ENCODE measurements at regions not wholly inside any gene's neighbourhood (a gene's known extent, or its start where the extent isn't known, plus 50 kb on each side); places are given as distances from the start of the nearest gene placed in this dataset.

DNA sequence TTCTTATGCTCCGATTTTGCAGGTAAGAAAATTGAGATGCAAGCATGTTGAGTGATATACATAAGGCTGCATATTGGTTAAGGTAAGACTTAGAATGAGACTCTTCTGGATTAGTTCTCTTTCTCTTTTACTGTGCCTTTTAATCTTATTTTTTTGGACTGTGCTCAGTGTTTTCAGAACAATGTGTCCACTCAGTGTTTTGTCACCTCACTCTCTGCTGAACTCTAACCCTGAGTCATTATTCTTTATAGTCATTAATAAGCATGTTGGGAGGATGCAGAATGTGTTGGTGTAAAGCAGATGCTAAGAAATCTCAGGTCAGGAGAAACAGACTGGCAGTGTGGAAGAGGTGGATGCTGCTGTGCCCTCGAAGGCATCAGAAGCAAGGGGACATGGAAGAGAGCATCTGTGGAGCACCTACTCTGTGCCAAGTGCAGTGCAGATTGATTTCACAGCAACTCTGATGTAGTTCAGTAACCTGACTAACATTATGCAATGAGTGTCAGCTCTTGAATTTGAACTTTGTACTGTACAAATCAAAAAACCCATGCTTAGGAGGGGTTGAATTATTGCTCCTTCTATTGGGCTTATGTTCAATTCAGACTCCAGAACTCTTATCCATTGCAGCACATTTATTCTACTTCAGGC is 80.7 kb upstream of the LARGE1 start:
- H3K4me3 ChIP-seq (ENCODE audit: control extremely low read depth in 1 of 5, extremely low read depth in 1 of 5, insufficient read depth in 1 of 5, low read depth in 2 of 5, low read length in 4 of 5) = no peak overlapping the region
- Mint-ChIP-seq H3K27ac (no peak overlapping the region), H3K4me3 (no peak overlapping the region), H3K9me3 (ENCODE audit: insufficient read depth) (peaks cover 6% of the 10 kb centered on the region), H3K27me3 (peaks cover 8% of the 10 kb centered on the region), H3K4me1 (no peaks in the 10 kb centered on the region)
- intact Hi-C loops (cut with micrococcal nuclease) = no loop called here
- no peak for DNase-seq
- H3K79me2 ChIP-seq (ENCODE audit: control insufficient read depth, insufficient read depth, low read length) = no peaks in the 10 kb centered on the region
- ChIA-PET POLR2A (no interaction called here), CTCF (no interaction called here)
- TF ChIP-seq CTCF (IDR thresholded peaks at IDR 0.05) = no peak
- no peak for TF ChIP-seq EZH2 (IDR thresholded peaks at IDR 0.05; ENCODE audit: borderline replicate concordance, insufficient read depth, low read depth, low read length, poor library complexity, severe bottlenecking)
- no peak overlapping the region for H3K4me2 ChIP-seq (replicated peaks; ENCODE audit: low read depth, low read length, poor library complexity, severe bottlenecking)
- no peak overlapping the region for H2AFZ ChIP-seq (ENCODE audit: insufficient read depth, low read depth, low read length, poor library complexity, severe bottlenecking)
- H3K27me3 ChIP-seq (replicated peaks in 1 of 4; ENCODE audit: control extremely low read depth in 1 of 4, control insufficient read depth in 3 of 4, insufficient read depth in 4 of 4, low read length in 3 of 4) = no peaks in the 10 kb centered on the region
- H3K9ac ChIP-seq (ENCODE audit: low read length) = no peak overlapping the region
- no peaks in the 10 kb centered on the region for H3K36me3 ChIP-seq (replicated peaks in 1 of 2; ENCODE audit: control extremely low read depth in 1 of 2, control insufficient read depth in 1 of 2, extremely low read depth in 1 of 2, insufficient read depth in 2 of 2, low read length in 1 of 2)
- H3K4me1 ChIP-seq (ENCODE audit: control insufficient read depth in 2 of 2, insufficient read depth in 2 of 2, low read length in 2 of 2) = no peaks in the 10 kb centered on the region
- no peak for ATAC-seq (ENCODE audit: low read depth)
- H4K20me1 ChIP-seq (ENCODE audit: control insufficient read depth, insufficient read depth, low read length, poor library complexity, severe bottlenecking) = no peaks in the 10 kb centered on the region
- no peak overlapping the region for H3K27ac ChIP-seq (ENCODE audit: low read length in 2 of 2)
- WGBS (ENCODE audit: insufficient coverage) = 60% methylated on average over 1 of the region's 2 CpGs
- peaks cover 0 to 11% (median 4%) of the 10 kb centered on the region in 3 donors for H3K9me3 ChIP-seq (ENCODE audit: control extremely low read depth in 1 of 3, control insufficient read depth in 2 of 3, insufficient read depth in 1 of 3, low read length in 2 of 3)

- Mint-ChIP-seq H3K27ac (no peak overlapping the region), H3K27me3 (peaks cover 8% of the 10 kb centered on the region), H3K9me3 (ENCODE audit: insufficient read depth) (peaks cover 6% of the 10 kb centered on the region), H3K4me1 (no peaks in the 10 kb centered on the region), H3K4me3 (no peak overlapping the region)
- intact Hi-C loops (cut with micrococcal nuclease) = no loop called here
- H3K27me3 ChIP-seq (replicated peaks in 1 of 4; ENCODE audit: control extremely low read depth in 1 of 4, control insufficient read depth in 3 of 4, insufficient read depth in 4 of 4, low read length in 3 of 4) = no peaks in the 10 kb centered on the region
- H3K9me3 ChIP-seq (ENCODE audit: control extremely low read depth in 1 of 3, control insufficient read depth in 2 of 3, insufficient read depth in 1 of 3, low read length in 2 of 3) = peaks cover 0 to 11% (median 8%) of the 10 kb centered on the region in 3 donors
- TF ChIP-seq CTCF (IDR thresholded peaks at IDR 0.05) (no peak), EZH2 (IDR thresholded peaks at IDR 0.05; ENCODE audit: borderline replicate concordance, insufficient read depth, low read depth, low read length, poor library complexity, severe bottlenecking) (no peak)
- H4K20me1 ChIP-seq (ENCODE audit: control insufficient read depth, insufficient read depth, low read length, poor library complexity, severe bottlenecking) = no peaks in the 10 kb centered on the region
- H3K4me1 ChIP-seq (ENCODE audit: control insufficient read depth in 2 of 2, insufficient read depth in 2 of 2, low read length in 2 of 2) = no peaks in the 10 kb centered on the region
- DNase-seq (no peak), ATAC-seq (ENCODE audit: low read depth) (no peak)
- H3K79me2 ChIP-seq (ENCODE audit: control insufficient read depth, insufficient read depth, low read length) = no peaks in the 10 kb centered on the region
- H3K27ac ChIP-seq (ENCODE audit: low read length in 2 of 2) = no peak overlapping the region
- H3K9ac ChIP-seq (ENCODE audit: low read length) = no peak overlapping the region
- H3K4me2 ChIP-seq (replicated peaks; ENCODE audit: low read depth, low read length, poor library complexity, severe bottlenecking) = no peak overlapping the region
- no peak overlapping the region for H3K4me3 ChIP-seq (ENCODE audit: control extremely low read depth in 1 of 5, extremely low read depth in 1 of 5, insufficient read depth in 1 of 5, low read depth in 2 of 5, low read length in 4 of 5)
- no peaks in the 10 kb centered on the region for H3K36me3 ChIP-seq (replicated peaks in 1 of 2; ENCODE audit: control extremely low read depth in 1 of 2, control insufficient read depth in 1 of 2, extremely low read depth in 1 of 2, insufficient read depth in 2 of 2, low read length in 1 of 2)
- ChIA-PET POLR2A (no interaction called here), CTCF (interaction anchor here (0.5 kb wide), 1 partner anchor 200 kb away, joined by 3 read pairs; no protein-coding TSS in a partner anchor)
- WGBS (ENCODE audit: insufficient coverage) = 90% methylated on average over 3 of the region's 3 CpGs
- H2AFZ ChIP-seq (ENCODE audit: insufficient read depth, low read depth, low read length, poor library complexity, severe bottlenecking) = no peak overlapping the region
These were observed 81.6 kb upstream of the LARGE1 start for GRCh38 chr22:34001701-34002466.

Data from B cell (primary cell).